Esophagus squamous epithelium (tissue), 5 donors: ENCODE measurements at regions not wholly inside any gene's neighbourhood (a gene's known extent, or its start where the extent isn't known, plus 50 kb on each side); places are given as distances from the start of the nearest gene placed in this dataset.
"Not testable (repeated sequence)": the region's sequence is repeated elsewhere in the genome, so short reads cannot be mapped to it uniquely, and the experiment has no call there.

Experiments
- DNase-seq: peaks from one replicate; lab custom pipeline; 2025; lab: John Stamatoyannopoulos, UW
- H3K27ac ChIP-seq, 4 donors: fragments of 200-600 bp; sonication (generic); one replicate each; pipeline ENCODE4 v1.5.1; 2016 to 2019; ENCODE audit warnings: mild to moderate bottlenecking in 1 of 4
- H3K27me3 ChIP-seq, 4 donors: fragments of 200-600 bp; sonication (generic); 1 replicate in 3 of 4; 2 replicates in 1 of 4; pipeline versions ENCODE4 v1.5.1 to v1.6.0; 2017 to 2021; ENCODE audit warnings: antibody characterized with exemption in 1 of 4
- H3K36me3 ChIP-seq, 3 donors: fragments of 200-600 bp; sonication (generic); one replicate each; pipeline ENCODE4 v1.5.1; 2016 to 2019
- H3K4me1 ChIP-seq, 3 donors: fragments of 200-600 bp; sonication (generic); one replicate each; pipeline ENCODE4 v1.5.1; 2017 to 2019
- H3K4me3 ChIP-seq, 4 donors: fragments of 200-600 bp; sonication (generic); 1 replicate in 3 of 4; 2 replicates in 1 of 4; pipeline ENCODE4 v1.5.1; 2016 to 2019; ENCODE audit warnings: mild to moderate bottlenecking in 2 of 4, moderate library complexity in 1 of 4
- H3K9me3 ChIP-seq, 3 donors: fragments of 200-600 bp; sonication (generic); one replicate each; pipeline ENCODE4 v1.5.1; 2016 to 2019
- POLR2A ChIP-seq, 4 donors: fragments of 450-650 bp; IDR thresholded peaks; one replicate each; pipeline ENCODE4 v1.6.1; 2017; ENCODE audit warnings: antibody characterized with exemption in 4 of 4, mild to moderate bottlenecking in 4 of 4, moderate library complexity in 3 of 4
- WGBS, 2 donors: methylation state at CpG; one replicate each; pipeline ENCODE4 v1.1.5; 2018; 5-methylcytosine and 5-hydroxymethylcytosine counted together
- intact Hi-C: fragments of 100-400 bp; cut with DNase I; formaldehyde crosslinking; loops from one replicate; pipeline ENCODE4 v1.15.0; 2022
- TF ChIP-seq, protein P1 (sequence below), 6 experiments: fragments of 450-650 bp in 4 of 6; fragments of 200-600 bp in 2 of 6; sonication (generic) in 2 of 6; IDR thresholded peaks; one replicate each; pipeline ENCODE4 v1.5.1; 2016 to 2019; ENCODE audit warnings: antibody characterized with exemption in 6 of 6, mild to moderate bottlenecking in 4 of 6, moderate library complexity in 4 of 6
- donor health status: DM: yes; HTN: yes; CAD: no.

GRCh38 chr2:142562900-142563299 is 314.6 kb upstream of the KYNU start:
- Histone ChIP-seq H3K4me1 (no peaks in the 10 kb centered on the region), H3K9me3 (no peaks in the 10 kb centered on the region), H3K27ac (no peak overlapping the region), H3K4me3 (no peak overlapping the region), H3K27me3 (no peaks in the 10 kb centered on the region), H3K36me3 (no peaks in the 10 kb centered on the region)
- TF ChIP-seq, protein P1, sequence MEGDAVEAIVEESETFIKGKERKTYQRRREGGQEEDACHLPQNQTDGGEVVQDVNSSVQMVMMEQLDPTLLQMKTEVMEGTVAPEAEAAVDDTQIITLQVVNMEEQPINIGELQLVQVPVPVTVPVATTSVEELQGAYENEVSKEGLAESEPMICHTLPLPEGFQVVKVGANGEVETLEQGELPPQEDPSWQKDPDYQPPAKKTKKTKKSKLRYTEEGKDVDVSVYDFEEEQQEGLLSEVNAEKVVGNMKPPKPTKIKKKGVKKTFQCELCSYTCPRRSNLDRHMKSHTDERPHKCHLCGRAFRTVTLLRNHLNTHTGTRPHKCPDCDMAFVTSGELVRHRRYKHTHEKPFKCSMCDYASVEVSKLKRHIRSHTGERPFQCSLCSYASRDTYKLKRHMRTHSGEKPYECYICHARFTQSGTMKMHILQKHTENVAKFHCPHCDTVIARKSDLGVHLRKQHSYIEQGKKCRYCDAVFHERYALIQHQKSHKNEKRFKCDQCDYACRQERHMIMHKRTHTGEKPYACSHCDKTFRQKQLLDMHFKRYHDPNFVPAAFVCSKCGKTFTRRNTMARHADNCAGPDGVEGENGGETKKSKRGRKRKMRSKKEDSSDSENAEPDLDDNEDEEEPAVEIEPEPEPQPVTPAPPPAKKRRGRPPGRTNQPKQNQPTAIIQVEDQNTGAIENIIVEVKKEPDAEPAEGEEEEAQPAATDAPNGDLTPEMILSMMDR (IDR thresholded peaks at IDR 0.05): no peak
- TF ChIP-seq POLR2A (IDR thresholded peaks at IDR 0.05): no peak
- DNase-seq: no peak
- 70% methylated on average over 3 of the region's 8 CpGs; no CpG with 5 or more reads in 1 of the 2 donors for WGBS, 2 donors
- intact Hi-C loops: no loop called here

- H3K4me3 ChIP-seq: no peak overlapping the region
- no peaks in the 10 kb centered on the region for H3K9me3 ChIP-seq
- TF ChIP-seq, protein P1 (IDR thresholded peaks at IDR 0.05): no peak
- no peak for TF ChIP-seq POLR2A (IDR thresholded peaks at IDR 0.05)
- no peak overlapping the region for H3K27ac ChIP-seq
- intact Hi-C loops: no loop called here
- no peak for DNase-seq
- WGBS, 2 donors: 50% methylated on average over 1 of the region's 6 CpGs; no CpG with 5 or more reads in 1 of the 2 donors
- no peaks in the 10 kb centered on the region for H3K4me1 ChIP-seq
- H3K36me3 ChIP-seq: no peaks in the 10 kb centered on the region
- no peaks in the 10 kb centered on the region for H3K27me3 ChIP-seq
Observed at GRCh38 chr2:142561656-142562055, 315.8 kb upstream of the KYNU start.

- TF ChIP-seq, protein P1 (IDR thresholded peaks at IDR 0.05): no peak
- no peak for TF ChIP-seq POLR2A (IDR thresholded peaks at IDR 0.05)
- Histone ChIP-seq H3K36me3 (no peaks in the 10 kb centered on the region), H3K4me1 (no peaks in the 10 kb centered on the region), H3K4me3 (no peak overlapping the region), H3K27me3 (no peaks in the 10 kb centered on the region), H3K9me3 (no peaks in the 10 kb centered on the region), H3K27ac (no peak overlapping the region)
- DNase-seq: no peak
- intact Hi-C loops: no loop called here
- 10 to 48% methylated on average over 1 of the region's 1 CpG for WGBS, 2 donors
Observed at GRCh38 chr2:142557391-142557790, 320.1 kb upstream of the KYNU start.

DNA sequence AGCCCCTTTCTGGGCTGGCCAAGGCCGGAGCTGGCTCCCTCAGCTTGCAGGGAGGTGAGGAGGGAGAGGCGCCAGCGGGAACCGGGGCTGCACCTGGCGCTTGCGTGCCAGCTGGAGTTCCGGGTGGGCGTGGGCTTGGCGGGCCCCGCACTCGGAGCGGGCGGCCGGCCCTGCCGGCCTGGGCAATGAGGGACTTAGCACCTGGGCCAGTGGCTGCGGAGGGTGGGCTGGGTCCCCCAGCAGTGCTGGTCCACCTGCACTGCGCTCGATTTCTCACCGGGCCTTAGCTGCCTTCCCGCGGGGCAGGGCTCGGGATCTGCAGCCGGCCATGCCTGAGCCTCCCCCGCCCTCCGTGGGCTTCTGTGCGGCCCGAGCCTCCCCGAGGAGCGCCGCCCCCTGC is 331.5 kb upstream of the KYNU start:
- H3K9me3 ChIP-seq, H3K36me3 ChIP-seq, DNase-seq, H3K4me1 ChIP-seq, H3K4me3 ChIP-seq, H3K27me3 ChIP-seq, intact Hi-C loops, H3K27ac ChIP-seq: not testable (repeated sequence)
- WGBS, 2 donors: no CpG with 5 or more reads among the region's 30 CpGs

DNA sequence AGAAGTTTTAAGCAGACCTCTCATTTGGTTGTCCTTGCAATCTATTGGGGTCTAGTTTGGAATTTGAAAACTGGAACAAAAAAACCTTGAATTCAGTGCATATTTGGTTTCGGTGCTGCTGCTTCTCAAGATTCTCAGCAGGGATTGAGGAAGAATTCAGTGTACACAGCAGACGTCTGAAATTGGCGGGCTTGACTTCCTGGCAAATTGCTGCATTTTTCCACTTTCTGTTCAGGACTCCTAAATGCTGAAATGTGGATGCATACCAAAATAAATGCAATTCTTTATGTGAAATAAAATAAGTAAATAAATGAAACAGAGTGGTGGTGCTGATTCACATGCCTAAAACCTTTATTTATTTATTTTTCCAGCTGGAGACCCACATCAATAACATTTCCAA is 332.4 kb upstream of the KYNU start:
- WGBS, 2 donors: 42 to 44% methylated on average over 3 of the region's 3 CpGs
- H3K36me3 ChIP-seq: no peaks in the 10 kb centered on the region
- H3K9me3 ChIP-seq: peaks cover 0 to 6% (median 0%) of the 10 kb centered on the region in 3 donors
- H3K4me1 ChIP-seq: no peaks in the 10 kb centered on the region
- no peak for TF ChIP-seq POLR2A (IDR thresholded peaks at IDR 0.05)
- H3K27me3 ChIP-seq: no peaks in the 10 kb centered on the region
- no peak for DNase-seq
- intact Hi-C loops: no loop called here
- no peak overlapping the region for H3K27ac ChIP-seq
- no peak overlapping the region for H3K4me3 ChIP-seq

DNA sequence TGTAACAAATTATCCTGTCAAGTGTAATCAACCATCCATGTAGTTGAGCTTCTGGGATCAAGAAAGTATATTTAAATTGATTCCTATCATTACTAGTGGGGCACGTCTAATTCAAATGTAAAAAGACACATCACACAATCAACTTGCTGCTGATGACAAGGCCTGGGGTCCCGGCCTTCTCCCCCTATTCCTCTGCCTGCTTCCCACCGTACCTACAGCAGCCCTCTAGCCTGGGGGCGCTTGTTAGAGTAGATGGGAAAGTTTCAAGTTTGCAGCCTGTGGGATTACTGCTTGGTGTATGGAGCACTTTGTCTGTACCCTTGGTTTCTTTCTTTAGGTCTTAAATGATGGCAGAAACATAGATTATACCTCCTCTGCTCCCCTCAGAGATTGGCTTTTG is 333.3 kb upstream of the KYNU start:
- no peaks in the 10 kb centered on the region for H3K4me1 ChIP-seq
- 50 to 72% methylated on average over 4 of the region's 4 CpGs for WGBS, 2 donors
- no peaks in the 10 kb centered on the region for H3K36me3 ChIP-seq
- intact Hi-C loops: no loop called here
- no peak overlapping the region for H3K27ac ChIP-seq
- TF ChIP-seq, protein P1 (IDR thresholded peaks at IDR 0.05): no peak
- H3K4me3 ChIP-seq: no peak overlapping the region
- DNase-seq: no peak
- no peaks in the 10 kb centered on the region for H3K27me3 ChIP-seq
- H3K9me3 ChIP-seq: peaks cover 0 to 6% (median 0%) of the 10 kb centered on the region in 3 donors
